Glutamatergic neuron (in vitro differentiated cells): ENCODE measurements at regions not wholly inside any gene's neighbourhood (a gene's known extent, or its start where the extent isn't known, plus 50 kb on each side); places are given as distances from the start of the nearest gene placed in this dataset.

Experiments
- DNase-seq: peaks from one replicate; pipeline ENCODE4 v3.0.0; 2022
- H3K27ac Mint-ChIP-seq: one replicate; pipeline ENCODE4 v1.8.0; 2020; ENCODE audit warnings: mild to moderate bottlenecking, mixed read lengths, inconsistent platforms; ENCODE audit not compliant: unreplicated experiment
- H3K27me3 Mint-ChIP-seq: one replicate; pipeline ENCODE4 v1.8.0; 2020; ENCODE audit warnings: mild to moderate bottlenecking, moderate library complexity, mixed read lengths, inconsistent platforms; ENCODE audit not compliant: unreplicated experiment
- H3K36me3 Mint-ChIP-seq: one replicate; pipeline ENCODE4 v1.8.0; 2020; ENCODE audit warnings: mild to moderate bottlenecking, mixed read lengths, inconsistent platforms; ENCODE audit not compliant: unreplicated experiment
- H3K4me1 Mint-ChIP-seq: one replicate; pipeline ENCODE4 v1.8.0; 2020; ENCODE audit warnings: mild to moderate bottlenecking, low read depth, mixed read lengths, inconsistent platforms; ENCODE audit not compliant: unreplicated experiment
- H3K4me3 Mint-ChIP-seq: one replicate; pipeline ENCODE4 v1.8.0; 2020; ENCODE audit warnings: mild to moderate bottlenecking, mixed read lengths, inconsistent platforms; ENCODE audit not compliant: unreplicated experiment
- H3K9me3 Mint-ChIP-seq: one replicate; pipeline ENCODE4 v1.8.0; 2020; ENCODE audit warnings: mild to moderate bottlenecking, moderate library complexity, mixed read lengths, inconsistent platforms; ENCODE audit not compliant: unreplicated experiment
- TF ChIP-seq, protein P1 (sequence below): fragments of 200-600 bp; sonication (generic); IDR thresholded peaks from one replicate; pipeline ENCODE4 v1.5.0; 2021; ENCODE audit not compliant: partially characterized antibody, unreplicated experiment

GRCh38 chr12:42962384-42962783 is 372.8 kb upstream of the PRICKLE1 start:
- no peak overlapping the region for H3K4me3 Mint-ChIP-seq
- TF ChIP-seq, protein P1, sequence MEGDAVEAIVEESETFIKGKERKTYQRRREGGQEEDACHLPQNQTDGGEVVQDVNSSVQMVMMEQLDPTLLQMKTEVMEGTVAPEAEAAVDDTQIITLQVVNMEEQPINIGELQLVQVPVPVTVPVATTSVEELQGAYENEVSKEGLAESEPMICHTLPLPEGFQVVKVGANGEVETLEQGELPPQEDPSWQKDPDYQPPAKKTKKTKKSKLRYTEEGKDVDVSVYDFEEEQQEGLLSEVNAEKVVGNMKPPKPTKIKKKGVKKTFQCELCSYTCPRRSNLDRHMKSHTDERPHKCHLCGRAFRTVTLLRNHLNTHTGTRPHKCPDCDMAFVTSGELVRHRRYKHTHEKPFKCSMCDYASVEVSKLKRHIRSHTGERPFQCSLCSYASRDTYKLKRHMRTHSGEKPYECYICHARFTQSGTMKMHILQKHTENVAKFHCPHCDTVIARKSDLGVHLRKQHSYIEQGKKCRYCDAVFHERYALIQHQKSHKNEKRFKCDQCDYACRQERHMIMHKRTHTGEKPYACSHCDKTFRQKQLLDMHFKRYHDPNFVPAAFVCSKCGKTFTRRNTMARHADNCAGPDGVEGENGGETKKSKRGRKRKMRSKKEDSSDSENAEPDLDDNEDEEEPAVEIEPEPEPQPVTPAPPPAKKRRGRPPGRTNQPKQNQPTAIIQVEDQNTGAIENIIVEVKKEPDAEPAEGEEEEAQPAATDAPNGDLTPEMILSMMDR, result no peak
- H3K9me3 Mint-ChIP-seq, result no peaks in the 10 kb centered on the region
- no peaks in the 10 kb centered on the region for H3K36me3 Mint-ChIP-seq
- H3K4me1 Mint-ChIP-seq, result no peaks in the 10 kb centered on the region
- DNase-seq, result no peak
- peaks cover 2% of the 10 kb centered on the region for H3K27me3 Mint-ChIP-seq
- no peak overlapping the region for H3K27ac Mint-ChIP-seq

GRCh38 chr12:42961395-42961794 is 371.8 kb upstream of the PRICKLE1 start:
- DNase-seq, result no peak
- no peak overlapping the region for H3K27ac Mint-ChIP-seq
- TF ChIP-seq, protein P1, result no peak
- H3K4me1 Mint-ChIP-seq, result no peaks in the 10 kb centered on the region
- H3K4me3 Mint-ChIP-seq, result no peak overlapping the region
- no peaks in the 10 kb centered on the region for H3K36me3 Mint-ChIP-seq
- no peaks in the 10 kb centered on the region for H3K9me3 Mint-ChIP-seq
- H3K27me3 Mint-ChIP-seq, result no peaks in the 10 kb centered on the region

- H3K4me3 Mint-ChIP-seq, result no peak overlapping the region
- no peaks in the 10 kb centered on the region for H3K9me3 Mint-ChIP-seq
- H3K27ac Mint-ChIP-seq, result no peak overlapping the region
- H3K4me1 Mint-ChIP-seq, result no peaks in the 10 kb centered on the region
- DNase-seq, result no peak
- H3K27me3 Mint-ChIP-seq, result no peaks in the 10 kb centered on the region
- TF ChIP-seq, protein P1, result no peak
- H3K36me3 Mint-ChIP-seq, result no peaks in the 10 kb centered on the region
Measured at GRCh38 chr12:42960087-42960527, 370.6 kb upstream of the PRICKLE1 start.

GRCh38 chr12:42958291-42958674 is 368.7 kb upstream of the PRICKLE1 start:
- TF ChIP-seq, protein P1, result no peak
- no peaks in the 10 kb centered on the region for H3K9me3 Mint-ChIP-seq

DNA sequence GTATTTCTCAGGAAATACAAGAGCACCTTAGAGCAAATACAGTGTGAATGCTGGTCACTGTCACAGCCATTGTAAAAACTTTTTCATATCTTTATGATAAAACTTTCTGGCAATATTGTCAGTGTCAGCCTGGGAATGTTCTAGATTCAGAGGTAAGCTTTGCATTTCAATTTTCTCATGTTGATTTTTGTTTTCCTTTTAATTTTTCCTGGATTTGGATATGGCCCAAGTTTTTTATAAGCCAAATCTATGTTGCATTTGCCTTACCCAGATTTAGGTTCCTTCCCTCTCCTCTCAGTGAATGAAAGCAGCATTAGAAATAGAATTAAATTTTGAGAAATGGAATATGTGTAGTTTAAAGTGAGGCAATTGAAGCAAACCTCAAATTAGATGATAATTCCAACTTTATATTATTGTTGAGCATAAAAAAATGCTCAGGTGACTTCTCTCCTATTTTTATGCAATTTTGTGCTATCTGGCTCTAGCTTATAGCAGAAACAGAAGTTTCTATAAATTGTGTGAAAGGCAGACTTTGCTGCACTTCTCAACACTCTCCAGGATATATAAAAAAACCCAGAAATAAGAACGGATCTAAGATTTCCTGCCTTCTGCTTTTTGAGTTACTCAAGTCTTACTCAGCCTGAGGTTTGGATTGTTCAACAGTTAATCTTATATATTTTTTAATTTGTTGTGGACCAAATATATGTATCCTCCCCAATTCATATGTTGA is 368.2 kb upstream of the PRICKLE1 start:
- Mint-ChIP-seq H3K27me3 (peaks cover 2% of the 10 kb centered on the region), H3K27ac (no peak overlapping the region), H3K36me3 (no peaks in the 10 kb centered on the region), H3K4me3 (no peak overlapping the region), H3K9me3 (no peaks in the 10 kb centered on the region), H3K4me1 (no peaks in the 10 kb centered on the region)
- DNase-seq, result no peak
- TF ChIP-seq, protein P1, result no peak

More at GRCh38 chr12:42958291-42958674, 368.7 kb upstream of the PRICKLE1 start:
- Mint-ChIP-seq H3K4me1 (no peaks in the 10 kb centered on the region), H3K36me3 (no peaks in the 10 kb centered on the region), H3K27me3 (peaks cover 2% of the 10 kb centered on the region), H3K4me3 (no peak overlapping the region), H3K27ac (no peak overlapping the region)
- DNase-seq, result no peak
